Fibroblast of the aortic adventitia (primary cell): ENCODE measurements at regions not wholly inside any gene's neighbourhood (a gene's known extent, or its start where the extent isn't known, plus 50 kb on each side); places are given as distances from the start of the nearest gene placed in this dataset.

Experiments used
- DNase-seq: peaks from one replicate; pipeline ENCODE4 v3.0.0-alpha.2; 2010; ENCODE audit warnings: low read depth
- H3K4me3 ChIP-seq: 2 replicates; pipeline ENCODE4 v1.5.1; 2011; ENCODE audit warnings: low read depth, mild to moderate bottlenecking, control low read depth, low read length, moderate library complexity
- CTCF ChIP-seq: IDR thresholded peaks from 2 replicates; pipeline ENCODE4 v1.5.1; 2011; ENCODE audit warnings: mild to moderate bottlenecking, low read length, control low read depth, inconsistent platforms; ENCODE audit not compliant: insufficient read depth

- DNase-seq: no peak
- H3K4me3 ChIP-seq: no peak overlapping the region
- no peak for TF ChIP-seq CTCF
Measured at GRCh38 chr22:48143856-48144255, 1381.4 kb downstream of the TBC1D22A start.

GRCh38 chr22:48142388-48142787 is 1379.9 kb downstream of the TBC1D22A start:
- TF ChIP-seq CTCF: no peak
- no peak for DNase-seq
- H3K4me3 ChIP-seq: no peak overlapping the region

DNA sequence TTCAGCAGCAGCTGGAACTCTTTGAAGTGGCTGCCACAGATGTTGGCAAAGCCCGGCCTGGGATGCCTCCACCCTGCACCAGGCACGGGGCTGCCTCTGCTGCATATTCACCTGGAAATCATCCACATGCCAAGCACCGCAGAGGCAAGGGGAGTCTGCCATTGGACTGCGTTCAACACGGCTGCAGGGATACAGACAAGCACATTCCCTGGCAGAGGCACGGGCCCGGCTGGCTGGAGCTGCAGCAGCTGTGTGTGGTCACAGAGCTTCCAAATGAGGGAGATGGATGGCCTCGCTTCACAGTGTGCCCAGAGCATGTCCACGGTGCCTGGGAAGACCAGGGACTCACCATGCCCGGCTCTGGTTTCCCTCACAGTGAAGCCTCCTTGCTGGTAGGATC is 1378.9 kb downstream of the TBC1D22A start:
- no peak for DNase-seq
- no peak overlapping the region for H3K4me3 ChIP-seq
- no peak for TF ChIP-seq CTCF

- TF ChIP-seq CTCF: no peak
- H3K4me3 ChIP-seq: no peak overlapping the region
- no peak for DNase-seq
Measured at GRCh38 chr22:48140261-48140813, 1377.9 kb downstream of the TBC1D22A start.

GRCh38 chr22:48139776-48140175 is 1377.3 kb downstream of the TBC1D22A start:
- DNase-seq: no peak
- TF ChIP-seq CTCF: no peak
- H3K4me3 ChIP-seq: no peak overlapping the region

GRCh38 chr22:48138855-48139254 is 1376.4 kb downstream of the TBC1D22A start:
- DNase-seq: no peak
- no peak overlapping the region for H3K4me3 ChIP-seq
- no peak for TF ChIP-seq CTCF

DNA sequence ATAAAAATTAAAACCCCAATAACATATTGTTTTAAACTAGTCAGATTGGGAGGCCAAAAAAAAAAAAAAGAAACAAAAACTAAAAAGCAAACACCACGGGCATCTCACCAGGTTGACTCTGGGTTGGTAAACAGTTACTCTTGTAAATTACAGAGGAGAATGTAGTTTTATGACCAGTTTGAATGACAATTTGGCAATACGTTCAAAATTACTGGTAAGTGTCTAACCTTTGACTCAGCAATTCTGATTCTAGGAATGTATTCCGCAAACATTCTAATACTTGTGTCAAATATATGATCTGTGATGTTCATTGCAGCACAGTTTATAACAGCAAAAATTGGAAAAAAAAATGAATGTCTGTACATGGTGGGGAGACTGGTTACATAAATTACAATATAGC is 1376.0 kb downstream of the TBC1D22A start:
- no peak for TF ChIP-seq CTCF
- no peak overlapping the region for H3K4me3 ChIP-seq
- DNase-seq: no peak
